Activated T-cell treated with anti-CD3 and anti-CD28 coated beads, Interleukin-2, amount 50 U/mL, for 4 hours (primary cell): ENCODE measurements at regions not wholly inside any gene's neighbourhood (a gene's known extent, or its start where the extent isn't known, plus 50 kb on each side); places are given as distances from the start of the nearest gene placed in this dataset.

Experiments
- ATAC-seq, 2 donors: fragments of 200-7000 bp; cut with Tn5 transposase; one replicate each; pipeline ENCODE4 v1.10.0; 2021
- DNase-seq: peaks from one replicate; pipeline ENCODE4 v3.0.0-alpha.2; 2020
- H3K27me3 Mint-ChIP-seq: one replicate; pipeline ENCODE4 v1.8.0; 2021; ENCODE audit warnings: low read depth, mixed read lengths
- H3K36me3 Mint-ChIP-seq: one replicate; pipeline ENCODE4 v1.8.0; 2022; ENCODE audit warnings: mixed read lengths; ENCODE audit not compliant: insufficient read depth
- H3K4me1 Mint-ChIP-seq: one replicate; pipeline ENCODE4 v1.8.0; 2021; ENCODE audit warnings: low read depth, mixed read lengths
- H3K4me3 Mint-ChIP-seq: one replicate; pipeline ENCODE4 v1.8.0; 2021; ENCODE audit warnings: mild to moderate bottlenecking, moderate library complexity, mixed read lengths
- H3K9me3 Mint-ChIP-seq: one replicate; pipeline ENCODE4 v1.8.0; 2021; ENCODE audit warnings: mixed read lengths

DNA sequence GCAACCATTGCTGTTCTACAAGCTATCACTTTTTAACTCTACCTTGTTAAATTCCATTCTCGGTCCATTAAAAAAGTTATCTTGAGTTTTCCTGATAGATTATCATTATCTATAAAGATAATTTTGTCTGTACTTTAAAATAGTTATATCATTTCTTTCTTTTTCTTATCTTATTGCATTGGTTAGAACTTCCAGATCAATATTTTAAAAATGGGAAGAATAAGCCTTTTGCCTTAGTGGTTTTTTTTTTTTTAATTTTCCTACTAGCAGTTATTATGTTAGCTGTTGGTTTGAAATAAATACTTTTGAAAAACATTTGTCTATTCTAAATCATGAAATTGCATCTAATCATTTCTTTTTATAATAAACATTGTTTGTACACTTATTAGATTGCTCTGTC lies 71.0 kb upstream of the ATF3 start:
- ATAC-seq, result no peak
- Mint-ChIP-seq H3K27me3 (peaks cover 14% of the 10 kb centered on the region), H3K4me1 (no peaks in the 10 kb centered on the region), H3K4me3 (no peak overlapping the region), H3K9me3 (no peaks in the 10 kb centered on the region), H3K36me3 (no peaks in the 10 kb centered on the region)
- DNase-seq, result no peak

DNA sequence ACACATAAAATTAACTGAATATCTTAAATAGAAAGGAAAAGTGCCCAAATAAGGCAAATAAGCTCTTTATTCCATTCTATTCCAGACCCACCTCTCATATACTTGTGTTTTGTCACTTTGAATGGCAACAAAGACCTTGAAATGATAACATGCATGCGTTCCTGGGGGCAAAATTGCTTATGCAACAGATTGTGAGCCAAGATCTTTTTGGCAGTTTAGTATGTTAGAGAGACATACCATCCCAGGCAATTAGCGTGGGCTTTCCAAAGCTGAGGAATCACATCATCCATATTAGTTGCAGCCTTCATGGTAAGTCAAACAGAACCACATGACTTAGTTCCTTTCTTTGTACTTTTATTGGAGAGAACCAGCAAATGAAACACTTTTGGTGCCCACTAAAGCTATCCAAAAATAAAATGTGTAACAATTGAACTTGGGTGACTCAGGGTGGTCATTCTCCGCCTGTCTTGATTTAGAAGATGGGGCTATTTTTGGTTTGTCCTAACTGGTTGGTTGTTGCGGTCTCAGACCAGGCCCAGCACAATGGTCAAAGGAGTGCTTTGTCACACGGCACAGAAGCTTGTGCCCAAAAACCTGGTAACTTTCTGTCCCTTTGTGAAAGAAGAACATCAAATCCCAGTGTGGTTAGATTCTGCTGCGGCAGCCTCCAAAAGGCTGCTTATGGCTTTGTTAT lies 68.7 kb upstream of the ATF3 start:
- H3K9me3 Mint-ChIP-seq, result no peaks in the 10 kb centered on the region
- no peaks in the 10 kb centered on the region for H3K4me1 Mint-ChIP-seq
- H3K4me3 Mint-ChIP-seq, result no peak overlapping the region
- peaks cover 14% of the 10 kb centered on the region for H3K27me3 Mint-ChIP-seq
- no peaks in the 10 kb centered on the region for H3K36me3 Mint-ChIP-seq
- ATAC-seq, result no peak
- DNase-seq, result no peak

DNA sequence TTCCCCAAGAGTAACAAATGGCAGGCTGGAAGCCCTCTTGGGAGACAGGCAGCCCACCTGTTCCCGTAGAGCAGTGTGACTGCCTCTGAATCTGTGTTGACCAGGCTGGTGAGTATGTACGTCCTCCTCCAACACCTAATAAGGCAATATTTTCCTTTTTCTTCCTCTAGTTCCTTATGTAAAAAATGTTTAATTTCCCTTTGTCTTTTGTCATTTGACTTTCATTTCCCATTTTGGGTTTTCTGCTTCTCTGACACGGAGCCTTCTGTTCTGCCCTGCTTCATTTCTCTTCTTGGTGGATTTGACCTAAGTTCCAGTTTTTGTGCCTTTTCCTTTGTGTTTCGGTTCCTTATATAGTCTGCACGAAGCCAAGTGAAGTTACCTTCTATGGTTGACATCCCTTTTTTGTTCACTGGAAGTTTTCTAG lies 65.8 kb upstream of the ATF3 start:
- Mint-ChIP-seq H3K4me1 (no peaks in the 10 kb centered on the region), H3K27me3 (peaks cover 10% of the 10 kb centered on the region), H3K4me3 (no peak overlapping the region), H3K9me3 (no peaks in the 10 kb centered on the region), H3K36me3 (no peaks in the 10 kb centered on the region)
- no peak for ATAC-seq
- DNase-seq, result no peak

DNA sequence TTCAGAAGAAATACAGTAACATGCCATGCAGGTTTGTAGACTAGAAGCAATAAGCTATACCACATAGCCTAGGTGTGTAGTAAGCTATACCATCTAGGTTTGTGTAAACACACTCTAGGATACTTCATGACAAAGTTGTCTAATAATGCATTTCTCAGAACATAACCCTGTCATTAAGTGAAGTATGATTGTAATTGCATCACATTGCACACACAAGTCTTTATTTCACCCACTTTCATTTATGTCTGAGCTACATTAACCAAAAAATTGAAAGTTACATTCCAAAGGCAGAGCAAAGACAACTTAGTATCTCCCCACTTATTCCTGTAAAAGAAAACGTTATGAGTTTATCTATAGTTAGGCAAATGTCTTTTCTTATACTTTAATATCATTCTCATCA lies 64.5 kb upstream of the ATF3 start:
- H3K4me1 Mint-ChIP-seq, result no peaks in the 10 kb centered on the region
- no peak overlapping the region for H3K4me3 Mint-ChIP-seq
- no peaks in the 10 kb centered on the region for H3K9me3 Mint-ChIP-seq
- DNase-seq, result no peak
- peaks cover 13% of the 10 kb centered on the region for H3K27me3 Mint-ChIP-seq
- no peaks in the 10 kb centered on the region for H3K36me3 Mint-ChIP-seq
- ATAC-seq, result no peak

DNA sequence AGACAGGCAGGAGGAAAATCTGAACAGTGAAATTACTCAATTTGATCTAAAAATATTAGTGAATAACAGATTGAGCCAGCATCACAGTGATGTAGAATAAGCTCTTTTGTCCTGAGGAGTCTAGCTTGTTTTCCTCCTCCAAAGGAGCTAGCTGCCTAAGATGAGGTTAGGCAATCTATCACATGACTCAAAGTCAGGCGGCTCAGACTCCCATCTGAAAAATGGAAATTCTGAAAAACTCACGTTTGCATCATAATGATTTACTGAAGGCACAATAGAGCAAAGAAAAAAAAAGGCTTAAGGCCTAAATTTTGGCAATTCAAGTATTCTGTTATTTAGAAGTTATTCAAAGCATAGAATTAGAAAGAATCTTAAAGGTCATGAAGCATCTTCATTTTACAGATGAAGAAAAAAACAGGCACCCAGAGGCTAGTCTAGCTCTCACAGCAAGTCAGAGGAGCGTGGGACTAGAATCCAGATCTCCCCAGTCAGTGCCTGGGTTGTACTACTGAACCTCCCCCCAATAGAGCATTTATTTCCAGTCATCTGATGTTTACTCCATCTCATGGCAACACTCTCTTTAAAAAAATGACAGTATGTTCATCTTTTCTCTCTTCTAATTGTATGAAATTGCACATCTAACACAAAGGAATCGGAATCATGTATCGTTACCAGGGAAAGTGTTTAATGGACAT lies 62.5 kb upstream of the ATF3 start:
- ATAC-seq (no peak), DNase-seq (no peak)
- H3K4me3 Mint-ChIP-seq, result no peak overlapping the region
- no peaks in the 10 kb centered on the region for H3K9me3 Mint-ChIP-seq
- H3K27me3 Mint-ChIP-seq, result peaks cover 16% of the 10 kb centered on the region
- no peaks in the 10 kb centered on the region for H3K36me3 Mint-ChIP-seq
- H3K4me1 Mint-ChIP-seq, result no peaks in the 10 kb centered on the region

- Mint-ChIP-seq H3K4me1 (no peaks in the 10 kb centered on the region), H3K27me3 (peaks cover 26% of the 10 kb centered on the region), H3K36me3 (no peaks in the 10 kb centered on the region), H3K9me3 (no peaks in the 10 kb centered on the region), H3K4me3 (no peak overlapping the region)
- DNase-seq, result no peak
- no peak for ATAC-seq
Observed at GRCh38 chr1:212549503-212550017, 59.0 kb upstream of the ATF3 start.

- no peak for ATAC-seq
Observed at GRCh38 chr1:212551929-212552328, 56.6 kb upstream of the ATF3 start.

GRCh38 chr1:212553676-212554075 lies 54.9 kb upstream of the ATF3 start:
- no peaks in the 10 kb centered on the region for H3K36me3 Mint-ChIP-seq
- ATAC-seq, result no peak
- peaks cover 3% of the 10 kb centered on the region for H3K4me1 Mint-ChIP-seq
- no peaks in the 10 kb centered on the region for H3K9me3 Mint-ChIP-seq
- H3K27me3 Mint-ChIP-seq, result peaks cover 24% of the 10 kb centered on the region
- no peak for DNase-seq
- no peak overlapping the region for H3K4me3 Mint-ChIP-seq

More at GRCh38 chr1:212551929-212552328, 56.6 kb upstream of the ATF3 start:
- Mint-ChIP-seq H3K27me3 (peaks cover 20% of the 10 kb centered on the region), H3K9me3 (no peaks in the 10 kb centered on the region), H3K4me1 (no peaks in the 10 kb centered on the region), H3K36me3 (no peaks in the 10 kb centered on the region), H3K4me3 (no peak overlapping the region)
- DNase-seq, result no peak

GRCh38 chr1:212554401-212554800 lies 54.2 kb upstream of the ATF3 start:
- Mint-ChIP-seq H3K4me3 (no peak overlapping the region), H3K36me3 (no peaks in the 10 kb centered on the region), H3K4me1 (peaks cover 7% of the 10 kb centered on the region), H3K27me3 (peaks cover 21% of the 10 kb centered on the region), H3K9me3 (no peaks in the 10 kb centered on the region)
- ATAC-seq (no peak), DNase-seq (no peak)

DNA sequence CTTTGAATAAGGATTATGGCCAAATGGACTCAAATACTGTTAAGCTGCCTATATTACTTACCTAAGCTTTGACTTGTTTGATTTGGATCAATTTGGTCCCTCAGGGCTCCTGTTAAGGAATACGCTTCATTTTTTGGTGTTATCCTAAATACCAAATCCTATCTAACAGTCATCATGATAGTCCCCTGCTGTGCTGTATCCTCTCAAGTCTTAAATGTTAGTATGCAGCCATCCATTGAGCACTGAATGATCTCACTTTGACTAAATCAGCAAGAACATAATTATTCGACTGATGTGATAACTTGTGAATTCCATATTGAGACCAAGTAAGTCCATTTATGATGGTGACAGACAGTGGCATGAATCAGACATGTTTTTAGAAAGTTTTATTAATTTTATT lies 53.1 kb upstream of the ATF3 start:
- no peak for DNase-seq
- no peak for ATAC-seq
- Mint-ChIP-seq H3K4me3 (no peak overlapping the region), H3K9me3 (no peaks in the 10 kb centered on the region), H3K4me1 (peaks cover 10% of the 10 kb centered on the region), H3K36me3 (no peaks in the 10 kb centered on the region), H3K27me3 (peaks cover 21% of the 10 kb centered on the region)

GRCh38 chr1:212556822-212557549 lies 51.6 kb upstream of the ATF3 start:
- no peaks in the 10 kb centered on the region for H3K9me3 Mint-ChIP-seq
- no peaks in the 10 kb centered on the region for H3K36me3 Mint-ChIP-seq
- H3K27me3 Mint-ChIP-seq, result peaks cover 16% of the 10 kb centered on the region
- ATAC-seq (no peak), DNase-seq (no peak)
- H3K4me3 Mint-ChIP-seq, result no peak overlapping the region
- H3K4me1 Mint-ChIP-seq, result peaks cover 10% of the 10 kb centered on the region

- peaks cover 3% of the 10 kb centered on the region for H3K9me3 Mint-ChIP-seq
- H3K4me1 Mint-ChIP-seq, result peaks cover 10% of the 10 kb centered on the region
- DNase-seq (no peak), ATAC-seq (peak; percentile 45 to 52)
- H3K27me3 Mint-ChIP-seq, result peaks cover 11% of the 10 kb centered on the region
- peak overlapping the region; percentile 77 for H3K4me3 Mint-ChIP-seq
- H3K36me3 Mint-ChIP-seq, result no peaks in the 10 kb centered on the region
Observed at GRCh38 chr1:212557739-212558692, 50.5 kb upstream of the ATF3 start.

DNA sequence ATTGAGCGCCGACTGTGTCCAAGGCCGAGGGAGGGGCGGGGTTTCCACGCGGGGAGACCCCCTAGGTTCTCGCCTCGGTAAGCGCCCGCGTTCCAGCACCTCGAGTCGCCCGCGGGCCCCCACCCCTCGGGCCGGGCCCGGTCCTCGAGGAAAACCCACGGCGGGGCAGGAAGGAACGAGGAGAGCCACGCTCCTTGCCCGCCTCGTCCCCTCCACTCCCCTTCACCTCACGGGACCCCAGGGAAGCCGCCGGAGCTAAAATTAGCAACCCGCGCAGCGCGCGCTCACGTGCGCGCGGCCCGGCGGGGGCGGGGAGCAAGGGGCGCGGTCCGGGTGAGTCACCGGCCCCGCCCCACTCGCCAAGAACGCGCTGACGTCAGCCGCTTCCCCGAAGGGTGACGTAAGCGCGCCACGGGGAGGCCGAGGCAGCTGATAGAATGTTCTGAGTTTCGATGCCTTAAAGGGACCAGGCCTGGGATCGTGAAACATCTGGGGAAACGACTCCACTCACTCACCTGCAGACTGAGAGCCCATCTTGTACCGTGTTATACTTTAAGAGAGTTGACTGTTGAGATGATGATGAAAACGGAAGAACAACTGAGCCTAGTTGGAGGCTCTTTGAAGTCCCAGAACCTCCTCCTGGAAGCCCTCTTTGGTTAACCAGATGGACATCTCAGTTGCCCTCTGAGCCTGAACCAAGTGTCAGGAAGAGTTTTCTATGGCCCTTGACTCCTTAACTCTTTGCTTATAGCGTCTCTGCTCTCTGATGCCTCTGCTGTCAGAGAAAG lies 49.7 kb upstream of the ATF3 start:
- Mint-ChIP-seq H3K9me3 (peaks cover 4% of the 10 kb centered on the region), H3K4me1 (peaks cover 10% of the 10 kb centered on the region), H3K4me3 (peak overlapping the region; percentile 80), H3K27me3 (peaks cover 9% of the 10 kb centered on the region), H3K36me3 (no peaks in the 10 kb centered on the region)
- DNase-seq (peak; percentile 90), ATAC-seq (peak; percentile 92 to 93)
